Retinal pigment epithelial cell (primary cell): ENCODE measurements at regions not wholly inside any gene's neighbourhood (a gene's known extent, or its start where the extent isn't known, plus 50 kb on each side); places are given as distances from the start of the nearest gene placed in this dataset.
A peak's percentile ranks its signal among the peaks of the same experiment; 100 is the strongest.

ENCODE experiments used
- DNase-seq: peaks from one replicate; pipeline ENCODE4 v3.0.0-alpha.2; 2010; ENCODE audit warnings: low read depth
- H3K4me3 ChIP-seq: 2 replicates; pipeline ENCODE4 v1.5.1; 2011; ENCODE audit warnings: mild to moderate bottlenecking, low read length, control low read depth, moderate library complexity
- TF ChIP-seq, protein P1 (sequence below): conservative IDR thresholded peaks from 2 replicates; pipeline ENCODE4 v1.5.1; 2011; ENCODE audit warnings: low read depth, low read length, control low read depth, inconsistent platforms

DNA sequence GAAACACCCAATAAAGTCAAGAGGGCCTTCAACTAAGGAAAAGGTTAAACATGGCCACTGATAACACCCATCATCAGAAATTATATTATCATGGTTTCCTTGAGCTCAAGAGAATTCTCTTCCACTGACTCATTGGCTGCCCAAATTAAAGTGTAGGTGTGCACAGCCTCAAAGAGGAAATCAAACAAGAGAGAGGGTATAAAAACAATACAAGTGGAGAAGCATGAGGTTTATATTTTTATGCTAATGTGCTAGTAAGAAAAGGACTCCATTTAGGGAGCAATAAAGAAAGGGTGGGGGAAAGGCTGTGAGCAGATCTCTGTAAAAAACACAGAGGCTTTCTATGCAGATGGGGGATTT is 168.8 kb upstream of the VRK2 start:
- H3K4me3 ChIP-seq = peak overlapping the region; percentile 23
- DNase-seq = no peak
- TF ChIP-seq, protein P1, sequence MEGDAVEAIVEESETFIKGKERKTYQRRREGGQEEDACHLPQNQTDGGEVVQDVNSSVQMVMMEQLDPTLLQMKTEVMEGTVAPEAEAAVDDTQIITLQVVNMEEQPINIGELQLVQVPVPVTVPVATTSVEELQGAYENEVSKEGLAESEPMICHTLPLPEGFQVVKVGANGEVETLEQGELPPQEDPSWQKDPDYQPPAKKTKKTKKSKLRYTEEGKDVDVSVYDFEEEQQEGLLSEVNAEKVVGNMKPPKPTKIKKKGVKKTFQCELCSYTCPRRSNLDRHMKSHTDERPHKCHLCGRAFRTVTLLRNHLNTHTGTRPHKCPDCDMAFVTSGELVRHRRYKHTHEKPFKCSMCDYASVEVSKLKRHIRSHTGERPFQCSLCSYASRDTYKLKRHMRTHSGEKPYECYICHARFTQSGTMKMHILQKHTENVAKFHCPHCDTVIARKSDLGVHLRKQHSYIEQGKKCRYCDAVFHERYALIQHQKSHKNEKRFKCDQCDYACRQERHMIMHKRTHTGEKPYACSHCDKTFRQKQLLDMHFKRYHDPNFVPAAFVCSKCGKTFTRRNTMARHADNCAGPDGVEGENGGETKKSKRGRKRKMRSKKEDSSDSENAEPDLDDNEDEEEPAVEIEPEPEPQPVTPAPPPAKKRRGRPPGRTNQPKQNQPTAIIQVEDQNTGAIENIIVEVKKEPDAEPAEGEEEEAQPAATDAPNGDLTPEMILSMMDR = no peak

DNA sequence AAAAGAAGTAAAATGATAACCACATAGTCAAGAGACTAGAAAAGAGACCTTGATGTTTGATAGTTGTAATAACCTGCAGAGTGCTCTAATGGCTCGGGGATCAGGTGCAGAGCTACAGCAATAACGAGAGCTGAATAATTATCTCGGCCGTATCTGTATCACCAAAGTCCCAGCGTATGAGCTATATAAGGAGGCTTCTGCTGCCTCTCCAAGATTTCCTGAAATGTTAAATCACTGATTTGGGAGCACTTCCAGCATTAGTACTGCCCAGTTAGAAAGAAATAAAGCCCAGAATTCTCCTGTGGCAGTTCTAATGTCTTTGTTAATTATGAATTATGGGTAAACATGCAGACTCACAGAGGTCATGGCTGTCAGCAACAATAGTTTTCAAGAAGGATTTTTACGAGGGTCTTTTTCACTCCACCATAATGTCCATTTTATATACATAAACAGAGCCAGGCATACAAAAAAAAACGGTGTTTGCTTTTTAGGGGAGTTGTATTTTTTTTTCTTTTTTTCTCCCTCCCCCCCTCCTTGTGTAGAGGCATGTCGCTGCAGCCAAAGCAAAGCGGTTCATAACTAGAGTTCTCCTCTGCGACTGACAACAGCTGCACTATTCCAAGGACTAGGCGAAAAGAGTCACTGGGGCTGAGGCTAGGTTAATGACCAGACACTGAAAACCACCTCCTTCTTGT is 168.3 kb upstream of the VRK2 start:
- TF ChIP-seq, protein P1 = no peak

GRCh38 chr2:57878866-57879210 is 167.8 kb upstream of the VRK2 start:
- TF ChIP-seq, protein P1 = no peak
- H3K4me3 ChIP-seq = peak overlapping the region; percentile 23
- DNase-seq = no peak

More for the DNA sequence above, 168.3 kb upstream of the VRK2 start:
- no peak for DNase-seq
- H3K4me3 ChIP-seq = peak overlapping the region; percentile 23

GRCh38 chr2:57880446-57880845 is 166.2 kb upstream of the VRK2 start:
- TF ChIP-seq, protein P1 = no peak
- no peak overlapping the region for H3K4me3 ChIP-seq
- no peak for DNase-seq

DNA sequence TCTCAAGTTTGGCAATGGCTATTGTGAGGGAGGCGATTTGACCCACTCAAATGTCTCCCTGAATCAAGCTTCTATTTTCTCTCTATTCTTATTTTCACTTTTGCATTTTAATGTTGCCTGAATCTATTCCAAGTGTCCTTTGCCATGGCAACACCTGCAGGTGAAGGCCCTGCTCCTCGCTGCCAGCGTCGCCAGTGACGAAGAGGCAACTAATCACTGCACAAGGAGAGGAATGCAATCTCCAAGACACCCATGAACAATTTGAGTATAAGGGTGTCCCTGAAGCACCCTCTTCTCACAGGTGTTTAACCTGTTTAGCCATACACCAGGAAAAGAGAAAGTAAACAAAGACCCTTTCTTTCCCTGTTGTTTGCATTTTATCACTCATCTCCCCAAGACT is 165.6 kb upstream of the VRK2 start:
- TF ChIP-seq, protein P1 = no peak
- DNase-seq = no peak
- no peak overlapping the region for H3K4me3 ChIP-seq

DNA sequence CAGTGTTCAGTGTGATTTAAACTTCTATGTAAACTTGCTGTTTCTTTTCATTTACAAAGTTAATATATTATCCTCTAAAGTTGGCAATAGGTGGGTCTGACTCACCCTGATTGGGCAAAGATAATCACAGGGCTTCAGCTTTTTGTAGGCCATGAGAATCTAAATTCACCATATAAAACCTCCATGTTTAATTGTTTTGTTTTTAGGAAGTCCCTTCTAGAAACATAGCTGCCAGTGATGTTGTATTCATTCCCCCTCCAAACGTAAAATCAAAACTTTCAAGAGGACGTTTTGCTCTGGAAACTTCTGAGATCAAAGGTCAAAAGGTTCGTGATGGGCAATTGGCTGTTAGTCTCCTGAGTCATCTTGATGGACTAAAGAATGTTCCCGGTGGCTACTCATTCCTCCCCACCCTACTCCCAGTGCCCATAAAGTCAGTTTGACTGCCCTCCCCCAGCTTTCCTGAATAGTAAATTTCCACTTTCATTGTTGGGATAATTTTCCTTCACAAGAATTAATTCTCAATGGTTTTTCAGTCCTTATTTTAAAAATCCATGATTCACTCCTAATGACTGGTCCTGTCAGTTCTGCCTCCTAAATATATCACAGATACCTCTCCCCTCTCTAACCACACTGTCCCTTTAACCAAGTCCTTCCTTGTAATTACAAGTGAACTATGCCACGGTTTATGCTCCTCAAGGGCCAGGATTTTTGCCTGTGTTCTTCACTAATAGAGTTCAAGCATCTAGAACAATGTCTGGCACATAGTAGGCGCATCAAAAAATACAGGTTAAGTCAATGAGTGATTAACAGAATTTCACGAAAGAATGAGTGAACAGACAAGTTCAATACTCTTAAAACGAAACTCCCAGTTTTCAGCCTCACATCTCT is 164.4 kb upstream of the VRK2 start:
- no peak overlapping the region for H3K4me3 ChIP-seq
- DNase-seq = no peak
- TF ChIP-seq, protein P1 = no peak
